ENCODE measurements at regions not wholly inside any gene's neighbourhood (a gene's known extent, or its start where the extent isn't known, plus 50 kb on each side); places are given as distances from the start of the nearest gene placed in this dataset.

DNA sequence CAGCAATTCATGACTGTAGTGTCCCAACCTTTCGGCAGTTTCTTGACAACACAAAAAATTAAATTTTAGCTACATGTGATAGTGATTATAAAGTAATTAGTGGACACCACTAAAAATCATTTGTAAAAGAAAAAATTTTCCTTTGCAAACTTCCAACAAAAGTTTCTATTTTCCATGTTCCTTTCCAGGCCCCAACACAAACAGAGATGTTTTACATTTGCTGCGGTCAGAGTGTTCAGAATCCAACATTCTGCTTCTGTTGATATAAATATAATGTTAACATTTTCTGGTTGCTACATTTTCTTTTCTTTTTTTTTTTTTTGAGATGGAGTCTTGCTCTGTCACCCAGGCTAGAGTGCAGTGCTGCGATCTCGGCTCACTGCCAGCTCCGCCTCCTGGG, 54.9 kb upstream of the WLS start:
- TF ChIP-seq, protein P1, sequence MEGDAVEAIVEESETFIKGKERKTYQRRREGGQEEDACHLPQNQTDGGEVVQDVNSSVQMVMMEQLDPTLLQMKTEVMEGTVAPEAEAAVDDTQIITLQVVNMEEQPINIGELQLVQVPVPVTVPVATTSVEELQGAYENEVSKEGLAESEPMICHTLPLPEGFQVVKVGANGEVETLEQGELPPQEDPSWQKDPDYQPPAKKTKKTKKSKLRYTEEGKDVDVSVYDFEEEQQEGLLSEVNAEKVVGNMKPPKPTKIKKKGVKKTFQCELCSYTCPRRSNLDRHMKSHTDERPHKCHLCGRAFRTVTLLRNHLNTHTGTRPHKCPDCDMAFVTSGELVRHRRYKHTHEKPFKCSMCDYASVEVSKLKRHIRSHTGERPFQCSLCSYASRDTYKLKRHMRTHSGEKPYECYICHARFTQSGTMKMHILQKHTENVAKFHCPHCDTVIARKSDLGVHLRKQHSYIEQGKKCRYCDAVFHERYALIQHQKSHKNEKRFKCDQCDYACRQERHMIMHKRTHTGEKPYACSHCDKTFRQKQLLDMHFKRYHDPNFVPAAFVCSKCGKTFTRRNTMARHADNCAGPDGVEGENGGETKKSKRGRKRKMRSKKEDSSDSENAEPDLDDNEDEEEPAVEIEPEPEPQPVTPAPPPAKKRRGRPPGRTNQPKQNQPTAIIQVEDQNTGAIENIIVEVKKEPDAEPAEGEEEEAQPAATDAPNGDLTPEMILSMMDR (IDR thresholded peaks at IDR 0.05): no peak
- TF ChIP-seq EP300 (IDR thresholded peaks at IDR 0.05): no peak
- TF ChIP-seq POLR2AphosphoS5 (IDR thresholded peaks at IDR 0.05): no peak
- no peak for TF ChIP-seq POLR2A (IDR thresholded peaks at IDR 0.05; ENCODE audit: low read depth)

Measured in esophagus muscularis mucosa (tissue), 4 donors.